ENCODE measurements at regions not wholly inside any gene's neighbourhood (a gene's known extent, or its start where the extent isn't known, plus 50 kb on each side); places are given as distances from the start of the nearest gene placed in this dataset.

- no peak overlapping the region for H3K4me3 ChIP-seq (ENCODE audit: low read depth, low read length)
- TF ChIP-seq, protein P1, sequence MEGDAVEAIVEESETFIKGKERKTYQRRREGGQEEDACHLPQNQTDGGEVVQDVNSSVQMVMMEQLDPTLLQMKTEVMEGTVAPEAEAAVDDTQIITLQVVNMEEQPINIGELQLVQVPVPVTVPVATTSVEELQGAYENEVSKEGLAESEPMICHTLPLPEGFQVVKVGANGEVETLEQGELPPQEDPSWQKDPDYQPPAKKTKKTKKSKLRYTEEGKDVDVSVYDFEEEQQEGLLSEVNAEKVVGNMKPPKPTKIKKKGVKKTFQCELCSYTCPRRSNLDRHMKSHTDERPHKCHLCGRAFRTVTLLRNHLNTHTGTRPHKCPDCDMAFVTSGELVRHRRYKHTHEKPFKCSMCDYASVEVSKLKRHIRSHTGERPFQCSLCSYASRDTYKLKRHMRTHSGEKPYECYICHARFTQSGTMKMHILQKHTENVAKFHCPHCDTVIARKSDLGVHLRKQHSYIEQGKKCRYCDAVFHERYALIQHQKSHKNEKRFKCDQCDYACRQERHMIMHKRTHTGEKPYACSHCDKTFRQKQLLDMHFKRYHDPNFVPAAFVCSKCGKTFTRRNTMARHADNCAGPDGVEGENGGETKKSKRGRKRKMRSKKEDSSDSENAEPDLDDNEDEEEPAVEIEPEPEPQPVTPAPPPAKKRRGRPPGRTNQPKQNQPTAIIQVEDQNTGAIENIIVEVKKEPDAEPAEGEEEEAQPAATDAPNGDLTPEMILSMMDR (IDR thresholded peaks at IDR 0.05; ENCODE audit: insufficient read depth, low read length, poor library complexity, severe bottlenecking) = no peak
- no peaks in the 10 kb centered on the region for H3K36me3 ChIP-seq (ENCODE audit: control insufficient read depth, insufficient read depth, low read length)
- no peaks in the 10 kb centered on the region for H3K27me3 ChIP-seq (ENCODE audit: control insufficient read depth, insufficient read depth, low read length)
- DNase-seq (ENCODE audit: low read depth) = no peak
These were observed 680.8 kb upstream of the SEMA6A start for GRCh38 chr5:117255211-117256027.

DNA sequence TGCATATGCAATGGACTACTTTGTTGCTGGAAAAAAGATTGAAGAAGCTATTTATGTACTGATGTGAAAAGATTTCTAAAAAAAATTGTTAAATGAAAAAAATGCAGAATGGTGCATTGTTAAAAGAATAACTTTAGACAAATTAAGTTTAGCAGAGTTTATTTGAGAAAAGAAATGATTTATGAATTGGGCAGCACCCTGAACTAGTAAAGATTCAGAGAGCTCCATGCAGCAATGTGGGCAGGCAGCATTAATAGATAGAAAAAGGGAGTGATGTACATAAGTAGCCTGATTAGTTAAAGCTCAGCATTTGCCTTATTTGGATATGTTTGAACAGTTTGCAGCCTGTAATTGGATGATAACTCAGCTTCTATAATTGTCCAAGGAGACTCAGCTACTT is 677.9 kb upstream of the SEMA6A start:
- no peaks in the 10 kb centered on the region for H3K27me3 ChIP-seq (ENCODE audit: control insufficient read depth, insufficient read depth, low read length)
- DNase-seq (ENCODE audit: low read depth) = no peak
- TF ChIP-seq, protein P1 (IDR thresholded peaks at IDR 0.05; ENCODE audit: insufficient read depth, low read length, poor library complexity, severe bottlenecking) = no peak
- no peak overlapping the region for H3K4me3 ChIP-seq (ENCODE audit: low read depth, low read length)
- no peaks in the 10 kb centered on the region for H3K36me3 ChIP-seq (ENCODE audit: control insufficient read depth, insufficient read depth, low read length)

DNA sequence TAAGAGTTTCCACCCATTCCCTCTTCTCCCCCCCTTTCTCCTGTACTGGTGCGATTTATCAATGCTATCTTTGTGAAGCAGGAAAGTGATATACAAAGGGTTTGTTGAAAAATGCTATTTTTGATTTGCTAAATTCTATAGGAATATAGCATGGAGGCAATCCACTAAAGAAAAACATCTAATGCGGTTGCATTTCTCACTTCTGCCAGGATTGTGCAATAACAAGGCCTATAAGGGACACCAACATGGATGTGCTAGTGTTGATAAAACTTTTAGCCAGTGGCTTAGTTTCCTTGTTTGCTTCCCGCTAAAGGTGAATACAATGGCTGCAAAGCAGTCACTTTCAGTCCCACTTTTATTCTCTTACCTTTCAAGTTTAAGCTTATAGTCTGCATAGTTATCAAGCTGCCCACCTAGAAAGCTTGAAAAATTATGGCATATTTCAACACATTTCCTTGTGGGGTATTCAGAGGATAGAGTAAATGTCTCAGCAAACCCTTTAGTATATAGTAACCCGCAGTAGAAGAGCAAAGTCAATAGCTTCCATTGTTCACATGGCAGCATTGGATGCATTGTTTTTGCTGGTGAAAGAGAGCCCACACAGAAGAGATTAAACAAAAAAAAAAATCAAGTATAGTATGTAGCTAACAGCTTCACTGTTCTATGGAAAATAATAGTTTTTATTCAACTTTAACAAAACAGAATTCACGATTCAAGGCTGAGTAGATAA is 674.6 kb upstream of the SEMA6A start:
- no peak overlapping the region for H3K4me3 ChIP-seq (ENCODE audit: low read depth, low read length)
- no peaks in the 10 kb centered on the region for H3K36me3 ChIP-seq (ENCODE audit: control insufficient read depth, insufficient read depth, low read length)
- TF ChIP-seq, protein P1 (IDR thresholded peaks at IDR 0.05; ENCODE audit: insufficient read depth, low read length, poor library complexity, severe bottlenecking) = no peak
- no peaks in the 10 kb centered on the region for H3K27me3 ChIP-seq (ENCODE audit: control insufficient read depth, insufficient read depth, low read length)
- DNase-seq (ENCODE audit: low read depth) = no peak

GRCh38 chr5:117246424-117246823 is 671.8 kb upstream of the SEMA6A start:
- H3K27me3 ChIP-seq (ENCODE audit: control insufficient read depth, insufficient read depth, low read length) = no peaks in the 10 kb centered on the region
- TF ChIP-seq, protein P1 (IDR thresholded peaks at IDR 0.05; ENCODE audit: insufficient read depth, low read length, poor library complexity, severe bottlenecking) = no peak
- no peak for DNase-seq (ENCODE audit: low read depth)
- no peaks in the 10 kb centered on the region for H3K36me3 ChIP-seq (ENCODE audit: control insufficient read depth, insufficient read depth, low read length)
- no peak overlapping the region for H3K4me3 ChIP-seq (ENCODE audit: low read depth, low read length)

- Histone ChIP-seq H3K27me3 (ENCODE audit: control insufficient read depth, insufficient read depth, low read length) (no peaks in the 10 kb centered on the region), H3K4me3 (ENCODE audit: low read depth, low read length) (no peak overlapping the region), H3K36me3 (ENCODE audit: control insufficient read depth, insufficient read depth, low read length) (no peaks in the 10 kb centered on the region)
- TF ChIP-seq, protein P1 (IDR thresholded peaks at IDR 0.05; ENCODE audit: insufficient read depth, low read length, poor library complexity, severe bottlenecking) = no peak
- DNase-seq (ENCODE audit: low read depth) = no peak
These were observed 670.5 kb upstream of the SEMA6A start for GRCh38 chr5:117245130-117245529.

All from kidney epithelial cell (primary cell).